OCI-LY7 (cell line): ENCODE measurements at regions not wholly inside any gene's neighbourhood (a gene's known extent, or its start where the extent isn't known, plus 50 kb on each side); places are given as distances from the start of the nearest gene placed in this dataset.

Experiments
- BruUV-seq: library from RNA; stranded (reverse); fragments of 400-500 nt; replicated peaks from 2 replicates; lab custom pipeline; 2021; lab: Mats Ljungman, UMichigan
- CTCF ChIA-PET: fragments of 300-600 bp; sonication (Branson Sonifier 250); formaldehyde crosslinking; loops from one replicate; lab custom pipeline; 2022; ENCODE audit warnings: antibody characterized with exemption; ENCODE audit not compliant: unreplicated experiment; lab: Charles Lee
- POLR2A ChIA-PET: fragments of 300-600 bp; sonication (Branson Sonifier 250); formaldehyde crosslinking; loops from one replicate; lab custom pipeline; 2022; ENCODE audit warnings: antibody characterized with exemption; lab: Charles Lee
- DNase-seq: peaks from one replicate; pipeline ENCODE4 v3.0.0-alpha.2; 2015; ENCODE audit warnings: low spot score
- H2AFZ ChIP-seq: fragments of 200-600 bp; sonication (generic), shearing (Covaris generic); 2 replicates; pipeline ENCODE4 v1.6.1; 2014; ENCODE audit warnings: mild to moderate bottlenecking, antibody characterized with exemption, low read length, moderate library complexity
- H3K27ac ChIP-seq: fragments of 200-600 bp; sonication (generic); 2 replicates; pipeline ENCODE4 v1.5.1; 2014; ENCODE audit warnings: mixed run types, low read depth, mild to moderate bottlenecking, moderate library complexity, low read length, inconsistent platforms; ENCODE audit not compliant: poor library complexity, severe bottlenecking
- H3K36me3 ChIP-seq: fragments of 200-600 bp; sonication (generic); 2 replicates; pipeline ENCODE4 v1.6.1; 2014; ENCODE audit warnings: mild to moderate bottlenecking, antibody characterized with exemption, low read length, moderate library complexity, mixed read lengths; ENCODE audit not compliant: insufficient read depth
- H3K4me1 ChIP-seq: fragments of 200-600 bp; sonication (generic); 2 replicates; pipeline ENCODE4 v1.5.1; 2014; ENCODE audit warnings: mild to moderate bottlenecking, low read length; ENCODE audit not compliant: insufficient read depth, poor library complexity, severe bottlenecking
- H3K4me2 ChIP-seq: fragments of 200-600 bp; sonication (generic); 2 replicates; pipeline ENCODE4 v1.6.1; 2014; ENCODE audit warnings: mild to moderate bottlenecking, low read length
- H3K4me3 ChIP-seq: fragments of 200-600 bp; sonication (generic); 2 replicates; pipeline ENCODE4 v1.5.1; 2014; ENCODE audit warnings: mild to moderate bottlenecking, low read depth, low read length; ENCODE audit not compliant: poor library complexity, severe bottlenecking
- H3K79me2 ChIP-seq: fragments of 200-600 bp; sonication (generic); 2 replicates; pipeline ENCODE4 v1.6.1; 2016; ENCODE audit warnings: low read depth, mild to moderate bottlenecking, low read length, moderate library complexity, mixed read lengths; ENCODE audit not compliant: insufficient read depth
- H3K9me2 ChIP-seq: fragments of 200-600 bp; sonication (generic); 2 replicates; pipeline ENCODE4 v1.6.1; 2016; ENCODE audit warnings: mild to moderate bottlenecking, low read length, mixed read lengths; ENCODE audit not compliant: insufficient read depth
- H3K9me3 ChIP-seq: fragments of 200-600 bp; sonication (generic); 2 replicates; pipeline ENCODE4 v1.6.1; 2014; ENCODE audit warnings: mild to moderate bottlenecking, mixed run types, low read length, mixed read lengths
- H4K20me1 ChIP-seq: fragments of 200-600 bp; sonication (generic); 2 replicates; pipeline ENCODE4 v1.6.1; 2014; ENCODE audit warnings: mild to moderate bottlenecking, antibody characterized with exemption, low read length, moderate library complexity, mixed read lengths; ENCODE audit not compliant: insufficient read depth
- CTCF ChIP-seq: fragments of 200-600 bp; sonication (generic); conservative IDR thresholded peaks from 2 replicates; pipeline ENCODE4 v1.5.1; 2014; ENCODE audit warnings: mild to moderate bottlenecking, antibody characterized with exemption, low read length, moderate library complexity, mixed read lengths
- EZH2phosphoT487 ChIP-seq: fragments of 200-600 bp; sonication (generic); IDR thresholded peaks from 2 replicates; pipeline ENCODE4 v1.6.1; 2018; ENCODE audit warnings: low read depth, borderline replicate concordance, mild to moderate bottlenecking, mixed run types, antibody characterized with exemption, low read length, moderate library complexity, mixed read lengths
- intact Hi-C: fragments of 100-400 bp; cut with micrococcal nuclease; formaldehyde crosslinking; loops from one replicate; pipeline ENCODE4 v1.10.0; 2022; ENCODE audit not compliant: unreplicated experiment

DNA sequence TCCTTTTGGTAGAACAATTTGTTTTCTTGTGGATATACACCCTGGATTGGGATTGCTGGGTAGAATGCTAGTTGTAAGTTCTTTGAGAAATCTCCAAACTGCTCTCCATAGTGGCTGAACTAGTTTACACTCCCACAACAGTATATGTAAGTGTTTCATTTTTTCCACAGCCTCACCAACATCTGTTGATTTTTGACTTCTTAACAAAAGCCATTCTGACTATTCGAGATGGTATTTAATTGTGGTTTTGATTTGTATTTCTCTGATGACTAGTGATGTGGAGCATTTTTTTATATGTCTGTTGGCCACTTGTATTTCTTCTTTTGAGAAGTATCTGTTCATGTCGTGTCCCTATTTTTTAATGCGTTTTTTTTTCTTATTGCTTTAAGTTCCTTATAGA, 444.1 kb downstream of the CBLN4 start:
- TF ChIP-seq EZH2phosphoT487 = no peak
- no peak for TF ChIP-seq CTCF
- Histone ChIP-seq H3K9me2 (no peaks in the 10 kb centered on the region), H3K4me3 (no peak overlapping the region), H2AFZ (no peak overlapping the region), H4K20me1 (no peaks in the 10 kb centered on the region), H3K4me2 (no peak overlapping the region), H3K27ac (no peak overlapping the region), H3K9me3 (no peaks in the 10 kb centered on the region), H3K4me1 (no peaks in the 10 kb centered on the region), H3K79me2 (no peaks in the 10 kb centered on the region), H3K36me3 (no peaks in the 10 kb centered on the region)
- DNase-seq = no peak
- CTCF ChIA-PET = no interaction called here
- intact Hi-C loops = no loop called here
- no TSS peak for BruUV-seq
- POLR2A ChIA-PET = no interaction called here

GRCh38 chr20:55557191-55557590, 448.1 kb downstream of the CBLN4 start:
- Histone ChIP-seq H3K9me3 (no peaks in the 10 kb centered on the region), H3K27ac (no peak overlapping the region), H4K20me1 (no peaks in the 10 kb centered on the region), H3K4me2 (no peak overlapping the region), H3K4me1 (no peaks in the 10 kb centered on the region), H2AFZ (no peak overlapping the region), H3K79me2 (no peaks in the 10 kb centered on the region), H3K36me3 (no peaks in the 10 kb centered on the region), H3K4me3 (no peak overlapping the region), H3K9me2 (no peaks in the 10 kb centered on the region)
- intact Hi-C loops = no loop called here
- no TSS peak for BruUV-seq
- ChIA-PET POLR2A (no interaction called here), CTCF (no interaction called here)
- TF ChIP-seq EZH2phosphoT487 = no peak
- TF ChIP-seq CTCF = no peak
- no peak for DNase-seq

DNA sequence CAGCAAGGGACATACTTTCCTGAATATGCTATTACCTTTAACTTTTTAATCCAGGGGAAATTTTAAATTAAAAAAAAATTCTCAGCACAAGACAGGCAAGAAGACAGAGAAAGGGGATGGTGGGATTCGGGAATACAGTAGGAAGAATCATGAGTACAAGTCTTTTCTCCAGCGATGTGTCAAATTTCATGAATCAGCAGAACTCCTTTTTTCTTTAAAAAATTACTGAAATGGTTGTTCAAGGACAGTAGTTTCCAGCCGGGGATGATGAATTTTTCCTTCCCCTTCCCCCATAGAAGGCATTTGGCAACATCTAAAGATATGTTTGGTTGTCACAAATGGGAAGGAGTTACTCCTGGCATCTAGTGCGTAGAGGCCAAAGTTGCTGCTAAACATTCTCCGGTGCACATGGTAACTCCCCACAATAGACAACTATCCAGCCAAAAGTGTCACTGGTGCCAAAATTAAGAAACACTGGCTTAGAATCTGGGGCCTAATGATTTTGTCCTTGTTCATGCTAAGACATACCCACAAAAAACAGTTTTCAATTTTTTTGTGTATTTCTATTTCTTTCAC, 450.2 kb downstream of the CBLN4 start:
- Histone ChIP-seq H3K36me3 (no peaks in the 10 kb centered on the region), H2AFZ (no peak overlapping the region)
- POLR2A ChIA-PET = no interaction called here

More for the DNA sequence above, 450.2 kb downstream of the CBLN4 start:
- no peak for TF ChIP-seq CTCF
- TF ChIP-seq EZH2phosphoT487 = no peak
- intact Hi-C loops = no loop called here
- no peaks in the 10 kb centered on the region for H4K20me1 ChIP-seq
- CTCF ChIA-PET = no interaction called here
- no peaks in the 10 kb centered on the region for H3K9me2 ChIP-seq
- no peak for DNase-seq
- H3K27ac ChIP-seq = no peak overlapping the region
- no peaks in the 10 kb centered on the region for H3K4me1 ChIP-seq
- H3K9me3 ChIP-seq = no peaks in the 10 kb centered on the region
- no peak overlapping the region for H3K4me2 ChIP-seq
- no peaks in the 10 kb centered on the region for H3K79me2 ChIP-seq
- BruUV-seq = no TSS peak
- H3K4me3 ChIP-seq = no peak overlapping the region
